H1 (cell line): ENCODE measurements at regions not wholly inside any gene's neighbourhood (a gene's known extent, or its start where the extent isn't known, plus 50 kb on each side); places are given as distances from the start of the nearest gene placed in this dataset.

Experiments used
- BRCA1 ChIP-seq: IDR thresholded peaks from 2 replicates; pipeline ENCODE4 v1.6.1; 2012; ENCODE audit warnings: low read depth, low read length, improper control_type of control experiment
- SP1 ChIP-seq: IDR thresholded peaks from 2 replicates; pipeline ENCODE4 v1.6.1; 2011; ENCODE audit warnings: low read depth, low read length

- TF ChIP-seq SP1 = no peak
- no peak for TF ChIP-seq BRCA1
Measured at GRCh38 chr11:109749476-109749875, 327.5 kb downstream of the C11orf87 start (continued).
